HG03378 (cell line): ENCODE measurements at regions not wholly inside any gene's neighbourhood (a gene's known extent, or its start where the extent isn't known, plus 50 kb on each side); places are given as distances from the start of the nearest gene placed in this dataset.
"Not testable (repeated sequence)": the region's sequence is repeated elsewhere in the genome, so short reads cannot be mapped to it uniquely, and the experiment has no call there.

Experiments
- ATAC-seq: cut with Tn5 transposase; IDR thresholded peaks from one replicate; pipeline ENCODE4 v1.9.1; 2021; ENCODE audit warnings: mild to moderate bottlenecking, moderate library complexity; ENCODE audit not compliant: unreplicated experiment

GRCh38 chr15:77881950-77882349 is 195.6 kb downstream of the TBC1D2B start:
- no peak for ATAC-seq

- not testable (repeated sequence) for ATAC-seq
Observed at GRCh38 chr15:77881535-77881934, 196.0 kb downstream of the TBC1D2B start.

GRCh38 chr15:77879466-77879865 is 198.0 kb downstream of the TBC1D2B start:
- not testable (repeated sequence) for ATAC-seq

- no peak for ATAC-seq
Observed at GRCh38 chr15:77877869-77878577, 199.5 kb downstream of the TBC1D2B start.

GRCh38 chr15:77876107-77876820 is 201.2 kb downstream of the TBC1D2B start:
- ATAC-seq = not testable (repeated sequence)

GRCh38 chr15:77875066-77875721 is 202.3 kb downstream of the TBC1D2B start:
- ATAC-seq = not testable (repeated sequence)

GRCh38 chr15:77874063-77874462 is 203.4 kb downstream of the TBC1D2B start:
- ATAC-seq = no peak

GRCh38 chr15:77872521-77873425 is 204.7 kb downstream of the TBC1D2B start:
- not testable (repeated sequence) for ATAC-seq

- no peak for ATAC-seq
Observed at GRCh38 chr15:77871852-77872371, 205.6 kb downstream of the TBC1D2B start.

GRCh38 chr15:77870195-77871065 is 207.1 kb downstream of the TBC1D2B start:
- no peak for ATAC-seq

- ATAC-seq = no peak
Observed at GRCh38 chr15:77869021-77869895, 208.3 kb downstream of the TBC1D2B start.

GRCh38 chr15:77868048-77868629 is 209.4 kb downstream of the TBC1D2B start:
- ATAC-seq = not testable (repeated sequence)

GRCh38 chr15:77867266-77868047 is 210.1 kb downstream of the TBC1D2B start:
- no peak for ATAC-seq

GRCh38 chr15:77866596-77867125 is 210.8 kb downstream of the TBC1D2B start:
- ATAC-seq = no peak

GRCh38 chr15:77866186-77866585 is 211.3 kb downstream of the TBC1D2B start:
- no peak for ATAC-seq

- ATAC-seq = no peak
Observed at GRCh38 chr15:77865701-77866100, 211.8 kb downstream of the TBC1D2B start.

GRCh38 chr15:77865106-77865610 is 212.4 kb downstream of the TBC1D2B start:
- no peak for ATAC-seq
